Right cardiac atrium (tissue), 5 donors: ENCODE measurements at regions not wholly inside any gene's neighbourhood (a gene's known extent, or its start where the extent isn't known, plus 50 kb on each side); places are given as distances from the start of the nearest gene placed in this dataset.

Experiments used
- ATAC-seq, 2 donors: fragments of 200-7000 bp; cut with Tn5 transposase; one replicate each; pipeline versions ENCODE4 v1.8.0 to v1.9.1; 2020; ENCODE audit warnings: moderate library complexity in 2 of 2, mild to moderate bottlenecking in 1 of 2
- DNase-seq, 3 donors: peaks; one replicate each; pipeline ENCODE4 v3.0.0-alpha.2; 2020
- H3K27ac ChIP-seq: one replicate; pipeline ENCODE4 v1.5.1; 2013; ENCODE audit warnings: mild to moderate bottlenecking, low read length, control low read depth, moderate library complexity
- H3K27me3 ChIP-seq: one replicate; pipeline ENCODE4 v1.6.1; 2013; ENCODE audit not compliant: control insufficient read depth, insufficient read depth
- H3K4me1 ChIP-seq: one replicate; pipeline ENCODE4 v1.6.1; 2013; ENCODE audit warnings: low read length; ENCODE audit not compliant: control insufficient read depth, insufficient read depth
- H3K4me3 ChIP-seq: one replicate; pipeline ENCODE4 v1.5.1; 2013; ENCODE audit warnings: low read length, control low read depth
- H3K9me3 ChIP-seq: one replicate; pipeline ENCODE4 v1.6.1; 2013; ENCODE audit warnings: low read length; ENCODE audit not compliant: control insufficient read depth
- WGBS: extraction: QIAGEN DNeasy Blood & Tissue Kit; methylation state at CpG from one replicate; pipeline ENCODE4 v1.1.7; 2013; 5-methylcytosine and 5-hydroxymethylcytosine counted together
- intact Hi-C, 4 donors: fragments of 100-400 bp; cut with DNase I; formaldehyde crosslinking; loops; one replicate each; pipeline versions ENCODE4 v1.11.0 to v1.14.0; 2022 to 2023
- donor health status: healthy with polysubstance abuse.
- donor health status: DM: no; HTN: yes; CAD: no.
- donor health status: DM: no; HTN: no; CAD: no.
- donor health status: DM: no; HTN: yes; CAD: no; lungs with severe emphysema.
- donor health status: DM: yes; HTN: yes; CAD: no.

DNA sequence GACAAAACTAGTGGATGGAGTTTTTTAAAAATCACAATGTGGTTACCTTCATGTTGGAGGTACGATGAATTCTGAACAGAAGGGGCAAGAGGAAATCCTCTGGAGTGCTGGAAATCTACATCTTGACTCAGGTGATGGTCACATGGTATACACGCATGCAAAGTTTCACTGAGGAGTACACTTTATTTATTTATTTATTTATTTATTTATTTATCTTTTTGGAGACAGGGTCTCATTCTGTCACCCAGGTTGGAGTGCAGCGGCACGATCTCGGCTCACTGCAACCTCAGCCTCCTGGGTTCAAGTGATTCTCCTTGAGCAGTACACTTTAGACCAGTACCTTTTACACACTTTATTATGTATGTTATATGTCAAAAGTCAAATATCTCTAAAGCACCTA lies 645.7 kb upstream of the DIPK2B start:
- WGBS, result 98% methylated on average over 5 of the region's 5 CpGs
- Histone ChIP-seq H3K4me1 (no peaks in the 10 kb centered on the region), H3K4me3 (no peak overlapping the region), H3K27me3 (no peaks in the 10 kb centered on the region), H3K27ac (no peak overlapping the region), H3K9me3 (no peaks in the 10 kb centered on the region)
- intact Hi-C loops, result loop anchor here in 1 of 4 donors (10.0 kb wide), 1 partner anchor 522 kb away; no protein-coding TSS in a partner anchor
- ATAC-seq (no peak), DNase-seq (no peak)

DNA sequence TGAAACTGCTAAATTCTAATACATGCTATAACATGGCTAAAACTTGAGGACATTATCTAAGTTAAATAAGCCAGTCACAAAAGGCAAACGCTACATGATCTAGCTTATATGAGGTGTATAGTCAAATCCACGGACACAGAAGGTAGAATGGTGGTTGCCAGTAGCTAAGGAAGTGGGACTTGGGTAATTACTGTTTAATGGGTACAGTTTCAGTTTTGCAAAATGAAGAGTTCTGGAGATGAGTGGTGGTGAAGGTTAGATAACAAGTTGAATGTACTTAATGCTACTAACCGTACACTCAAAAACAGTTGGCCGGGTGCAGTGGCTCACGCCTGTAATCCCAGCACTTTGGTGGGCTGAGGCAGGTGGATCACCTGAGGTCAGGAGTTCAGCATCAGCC lies 644.5 kb upstream of the DIPK2B start:
- Histone ChIP-seq H3K4me1 (no peaks in the 10 kb centered on the region), H3K27ac (no peak overlapping the region), H3K27me3 (no peaks in the 10 kb centered on the region), H3K9me3 (no peaks in the 10 kb centered on the region), H3K4me3 (no peak overlapping the region)
- WGBS, result 91% methylated on average over 5 of the region's 5 CpGs
- intact Hi-C loops, result loop anchor here in 1 of 4 donors (10.0 kb wide), 1 partner anchor 520 kb away; no protein-coding TSS in a partner anchor
- DNase-seq (no peak), ATAC-seq (no peak)

DNA sequence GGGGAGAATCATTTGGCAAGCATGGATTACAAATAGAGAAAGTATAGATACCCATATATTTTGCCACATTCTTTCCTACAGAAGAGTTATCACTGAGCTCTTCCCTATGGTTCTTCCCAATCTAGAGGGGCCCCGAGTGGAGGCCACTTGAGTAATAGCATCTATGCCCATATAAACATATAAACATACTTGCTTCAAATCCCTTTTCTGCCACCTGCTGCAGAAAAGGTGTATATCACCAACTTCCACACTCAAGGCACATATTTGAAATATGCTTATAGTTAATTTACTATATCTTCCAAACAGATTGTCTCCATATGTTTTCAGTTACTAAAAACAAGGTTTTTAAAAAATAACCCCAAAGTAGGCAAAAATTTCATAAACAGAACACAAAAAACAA lies 642.8 kb upstream of the DIPK2B start:
- Histone ChIP-seq H3K4me3 (no peak overlapping the region), H3K27me3 (no peaks in the 10 kb centered on the region), H3K27ac (no peak overlapping the region), H3K4me1 (no peaks in the 10 kb centered on the region), H3K9me3 (no peaks in the 10 kb centered on the region)
- intact Hi-C loops, result loop anchor here in 1 of 4 donors (10.0 kb wide), 1 partner anchor 519 kb away; no protein-coding TSS in a partner anchor
- WGBS, result 24% methylated on average over 1 of the region's 1 CpG
- ATAC-seq (no peak), DNase-seq (no peak)

DNA sequence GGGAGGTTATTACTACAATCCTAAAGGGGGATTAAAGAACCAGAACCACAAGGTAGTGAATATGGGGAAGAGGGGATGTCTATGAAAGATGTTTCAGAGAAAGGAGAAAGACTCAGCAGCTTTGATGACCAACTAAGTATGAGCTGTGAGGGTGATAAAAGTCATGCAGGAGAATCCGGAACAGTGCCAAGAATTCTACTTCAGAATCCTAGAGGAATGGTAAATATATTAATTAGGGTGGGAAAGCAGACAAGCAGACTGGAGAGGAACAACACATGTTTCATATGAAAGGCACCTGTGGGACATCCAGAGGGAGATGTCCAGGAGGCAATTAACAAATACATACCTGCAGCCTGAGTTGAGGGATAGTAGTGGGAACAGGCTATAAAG lies 642.2 kb upstream of the DIPK2B start:
- Histone ChIP-seq H3K4me1 (no peaks in the 10 kb centered on the region), H3K4me3 (no peak overlapping the region), H3K9me3 (no peaks in the 10 kb centered on the region), H3K27ac (no peak overlapping the region), H3K27me3 (no peaks in the 10 kb centered on the region)
- DNase-seq (no peak), ATAC-seq (no peak)
- WGBS, result 61% methylated on average over 1 of the region's 1 CpG
- intact Hi-C loops, result loop anchor here in 1 of 4 donors (10.0 kb wide), 1 partner anchor 518 kb away; no protein-coding TSS in a partner anchor

DNA sequence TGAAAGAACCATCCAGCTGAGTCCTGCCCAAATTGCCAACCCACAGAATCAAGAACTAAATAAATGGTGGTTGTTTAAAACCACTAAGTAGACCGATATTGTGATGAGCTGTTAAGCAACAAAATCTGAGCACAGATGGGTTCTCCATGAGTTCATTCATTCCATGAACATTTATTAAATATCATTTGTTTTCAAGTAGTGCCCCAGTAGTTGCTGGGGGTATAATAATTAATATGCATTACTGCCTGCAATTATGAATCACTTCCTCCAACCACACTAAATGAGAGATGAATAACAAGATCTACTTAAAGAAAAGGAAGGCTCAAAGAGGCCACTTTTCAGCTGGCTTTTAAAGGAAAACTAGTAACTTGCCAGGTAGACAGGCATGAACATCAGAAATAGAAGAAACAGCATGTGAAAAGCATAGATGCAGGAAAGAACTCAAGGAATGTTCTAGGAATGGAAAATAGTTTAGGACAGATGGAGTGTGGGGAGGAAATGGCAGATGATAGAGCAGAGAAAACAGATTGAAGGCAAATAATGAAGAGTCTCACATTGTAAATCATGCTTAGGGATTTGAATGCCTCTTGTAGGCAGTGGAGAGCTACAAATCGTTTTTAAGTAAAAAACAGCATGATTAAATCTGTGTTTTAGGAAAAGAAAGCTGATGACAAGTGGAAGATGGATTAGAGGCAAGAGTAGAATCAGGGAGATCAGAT lies 641.7 kb upstream of the DIPK2B start:
- ATAC-seq, result no peak
- WGBS, result 54% methylated on average over 2 of the region's 2 CpGs

DNA sequence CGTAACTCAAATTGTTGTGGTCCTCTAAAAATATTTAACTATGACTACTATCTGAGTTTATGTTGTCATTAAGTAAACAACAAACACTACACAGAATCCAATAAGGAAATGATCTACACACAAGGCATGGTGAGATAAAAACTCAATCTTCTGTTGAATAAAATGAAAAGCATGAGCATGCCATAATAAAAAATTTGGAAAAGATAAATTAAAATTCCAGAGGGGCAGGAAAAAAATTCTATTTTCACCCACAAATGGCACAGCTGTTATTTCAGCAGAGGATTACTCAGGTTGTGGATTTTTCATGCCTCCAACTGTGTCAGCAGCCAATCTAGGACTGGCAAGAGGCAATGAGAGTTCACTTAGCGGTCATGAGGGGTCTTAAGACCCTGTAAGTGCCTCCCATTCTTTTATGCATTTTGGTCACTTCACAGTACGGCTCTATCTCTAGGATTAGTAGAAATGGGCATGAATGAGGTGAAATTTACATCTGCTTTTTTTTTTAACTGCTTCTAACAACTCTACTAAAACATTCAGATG lies 639.8 kb upstream of the DIPK2B start:
- intact Hi-C loops, result loop anchor here in 1 of 4 donors (10.0 kb wide), 1 partner anchor 516 kb away; no protein-coding TSS in a partner anchor
- no peak overlapping the region for H3K27ac ChIP-seq
- WGBS, result 86% methylated on average over 3 of the region's 3 CpGs

More for the DNA sequence above, 641.7 kb upstream of the DIPK2B start:
- DNase-seq, result no peak
- Histone ChIP-seq H3K4me3 (no peak overlapping the region), H3K27ac (no peak overlapping the region), H3K27me3 (no peaks in the 10 kb centered on the region), H3K4me1 (no peaks in the 10 kb centered on the region), H3K9me3 (no peaks in the 10 kb centered on the region)
- intact Hi-C loops, result loop anchor here in 1 of 4 donors (10.0 kb wide), 1 partner anchor 518 kb away; no protein-coding TSS in a partner anchor

DNA sequence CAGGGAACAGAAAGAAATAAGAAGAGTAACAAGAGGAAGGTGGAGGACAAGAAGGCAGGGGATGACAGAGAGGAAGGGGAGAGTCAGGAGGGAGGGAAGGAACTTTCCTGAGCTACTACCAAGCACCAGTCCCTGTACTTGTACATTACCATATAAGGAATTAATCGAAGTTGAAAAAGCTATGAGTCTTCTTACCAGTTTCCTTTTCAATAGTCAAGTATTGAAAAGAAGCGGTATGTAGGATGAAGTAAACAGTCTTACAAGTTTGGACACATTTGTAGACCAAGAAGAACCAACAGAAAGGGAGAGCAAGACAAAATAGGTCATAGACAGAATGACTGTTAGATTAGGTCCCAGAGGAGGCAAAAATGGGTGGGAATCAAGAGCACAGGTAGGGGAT lies 629.7 kb upstream of the DIPK2B start:
- H3K4me3 ChIP-seq, result no peak overlapping the region
- ATAC-seq, result no peak

More for the DNA sequence above, 639.8 kb upstream of the DIPK2B start:
- Histone ChIP-seq H3K9me3 (no peaks in the 10 kb centered on the region), H3K27me3 (no peaks in the 10 kb centered on the region), H3K4me1 (no peaks in the 10 kb centered on the region), H3K4me3 (no peak overlapping the region)
- DNase-seq (no peak), ATAC-seq (no peak)

DNA sequence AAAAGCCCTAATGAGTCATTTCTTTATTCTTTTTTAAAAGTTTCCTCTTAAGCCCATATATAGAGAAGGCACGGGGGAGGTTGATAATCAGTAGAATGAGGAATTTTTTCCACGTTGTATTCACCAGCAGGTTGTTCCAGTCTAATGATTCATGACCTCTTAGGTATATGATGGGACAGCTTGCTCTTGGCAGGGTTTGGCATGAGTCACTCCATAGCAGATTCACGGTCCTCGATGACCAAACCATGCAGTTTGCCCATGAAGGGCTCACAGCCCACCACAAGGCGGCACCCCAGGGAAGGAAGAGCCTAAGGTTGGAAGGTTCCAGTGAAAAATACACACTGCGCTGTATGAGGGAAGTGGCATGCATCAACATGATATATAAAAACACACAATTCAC lies 623.8 kb upstream of the DIPK2B start:
- peak in 1 of 2 donors; percentile 81 for ATAC-seq

More for the DNA sequence above, 629.7 kb upstream of the DIPK2B start:
- H3K27me3 ChIP-seq, result no peaks in the 10 kb centered on the region
- WGBS, result 100% methylated on average over 2 of the region's 2 CpGs
- no peak for DNase-seq
- H3K4me1 ChIP-seq, result no peaks in the 10 kb centered on the region
- H3K9me3 ChIP-seq, result no peaks in the 10 kb centered on the region
- no peak overlapping the region for H3K27ac ChIP-seq
- intact Hi-C loops, result no loop called here

DNA sequence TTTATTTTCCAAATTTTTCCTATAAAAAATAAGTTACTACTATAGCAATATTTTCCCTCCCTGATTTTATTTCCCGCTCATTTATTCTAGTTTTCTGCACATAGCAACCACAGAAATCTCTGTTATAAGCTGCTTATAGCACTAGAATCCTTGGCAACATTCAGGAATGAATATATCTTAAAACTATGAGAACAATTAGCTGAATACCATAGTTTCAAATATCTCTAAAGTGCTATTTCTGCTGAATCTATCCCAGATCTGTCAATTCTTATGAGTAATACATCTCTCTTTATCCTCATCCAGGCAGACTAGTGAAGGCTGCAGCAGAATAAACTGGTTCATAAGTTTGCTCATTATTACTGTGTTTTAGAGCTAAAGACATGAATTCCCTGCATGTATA lies 622.9 kb upstream of the DIPK2B start:
- intact Hi-C loops, result no loop called here
- WGBS, result 83% methylated on average over 1 of the region's 1 CpG
- ATAC-seq (no peak), DNase-seq (no peak)
- no peaks in the 10 kb centered on the region for H3K27me3 ChIP-seq
- no peak overlapping the region for H3K27ac ChIP-seq
- no peaks in the 10 kb centered on the region for H3K9me3 ChIP-seq
- H3K4me1 ChIP-seq, result no peaks in the 10 kb centered on the region
- H3K4me3 ChIP-seq, result no peak overlapping the region

More for the DNA sequence above, 623.8 kb upstream of the DIPK2B start:
- no peaks in the 10 kb centered on the region for H3K27me3 ChIP-seq
- intact Hi-C loops, result no loop called here
- H3K27ac ChIP-seq, result no peak overlapping the region
- no peak overlapping the region for H3K4me3 ChIP-seq
- H3K9me3 ChIP-seq, result no peaks in the 10 kb centered on the region
- whole genome bisulfite sequencing, result 53% methylated on average over 6 of the region's 6 CpGs
- no peaks in the 10 kb centered on the region for H3K4me1 ChIP-seq
- peak in 1 of 3 donors; percentile 18 for DNase-seq

DNA sequence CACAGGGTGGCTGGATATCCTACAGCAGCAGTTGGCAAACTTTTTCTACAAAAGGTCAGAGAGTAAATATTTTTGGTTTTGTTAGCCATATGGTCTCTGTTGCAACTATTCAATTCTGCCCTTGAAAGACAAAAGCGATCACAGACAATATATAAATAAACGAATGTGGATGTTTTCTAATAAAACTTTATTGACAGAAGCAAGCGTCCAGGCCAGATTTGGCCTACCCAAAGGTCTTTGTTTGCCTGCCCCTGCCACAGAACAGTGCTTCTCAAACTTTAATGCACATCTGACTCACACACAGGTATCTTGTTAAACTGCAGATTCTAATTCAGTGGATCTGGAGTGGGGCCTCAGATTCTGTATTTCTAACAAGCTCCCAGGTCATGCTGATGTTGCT lies 621.4 kb upstream of the DIPK2B start:
- ATAC-seq (no peak), DNase-seq (no peak)
- H3K4me1 ChIP-seq, result no peaks in the 10 kb centered on the region
- intact Hi-C loops, result no loop called here
- 96% methylated on average over 3 of the region's 3 CpGs for WGBS
- H3K9me3 ChIP-seq, result no peaks in the 10 kb centered on the region
- no peaks in the 10 kb centered on the region for H3K27me3 ChIP-seq
- H3K27ac ChIP-seq, result no peak overlapping the region
- no peak overlapping the region for H3K4me3 ChIP-seq

DNA sequence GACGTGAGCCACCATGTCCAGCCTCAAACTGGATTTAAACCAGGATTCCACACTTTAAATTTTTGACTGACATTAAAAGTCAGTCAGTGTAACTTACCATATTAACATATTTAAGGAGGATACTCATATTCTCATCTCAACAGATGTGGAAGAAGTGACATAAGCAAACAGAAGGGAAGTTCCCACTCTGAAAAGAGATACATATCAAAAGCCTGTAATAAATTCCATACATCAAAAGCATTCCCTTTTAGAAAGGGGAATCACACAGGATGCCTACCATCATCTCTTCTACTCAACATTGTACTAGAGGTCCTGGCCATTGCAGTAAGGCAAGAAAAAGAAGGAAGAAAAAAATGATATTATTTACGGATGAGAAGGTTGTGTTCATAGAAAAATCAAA lies 618.2 kb upstream of the DIPK2B start:
- no peaks in the 10 kb centered on the region for H3K9me3 ChIP-seq
- no peak overlapping the region for H3K4me3 ChIP-seq
- H3K4me1 ChIP-seq, result no peaks in the 10 kb centered on the region
- 93% methylated on average over 2 of the region's 2 CpGs for WGBS
- intact Hi-C loops, result no loop called here
- DNase-seq (no peak), ATAC-seq (no peak)
- H3K27ac ChIP-seq, result no peak overlapping the region
- H3K27me3 ChIP-seq, result no peaks in the 10 kb centered on the region
